Adipocyte (in vitro differentiated cells): ENCODE measurements at regions not wholly inside any gene's neighbourhood (a gene's known extent, or its start where the extent isn't known, plus 50 kb on each side); places are given as distances from the start of the nearest gene placed in this dataset.
A peak's percentile ranks its signal among the peaks of the same experiment; 100 is the strongest.

Source experiments
- DNase-seq: peaks from one replicate; pipeline ENCODE4 v3.0.0-alpha.2; 2015; ENCODE audit warnings: low read depth
- H3K27me3 ChIP-seq: replicated peaks from 2 replicates; pipeline ENCODE4 v1.7.0; 2013; ENCODE audit warnings: mild to moderate bottlenecking, low read length, moderate library complexity; ENCODE audit not compliant: control insufficient read depth, insufficient read depth
- H3K36me3 ChIP-seq: 2 replicates; pipeline ENCODE4 v1.7.0; 2013; ENCODE audit warnings: low read length, mild to moderate bottlenecking, moderate library complexity; ENCODE audit not compliant: control insufficient read depth, insufficient read depth, severe bottlenecking
- H3K4me1 ChIP-seq: 2 replicates; pipeline ENCODE4 v1.7.0; 2013; ENCODE audit warnings: mild to moderate bottlenecking, low read length, moderate library complexity; ENCODE audit not compliant: control insufficient read depth, insufficient read depth
- H3K4me3 ChIP-seq: 2 replicates; pipeline ENCODE4 v1.7.0; 2013; ENCODE audit warnings: mild to moderate bottlenecking, low read length, moderate library complexity
- H3K9ac ChIP-seq: 2 replicates; pipeline ENCODE4 v1.7.0; 2013; ENCODE audit warnings: mild to moderate bottlenecking, low read length, moderate library complexity
- H3K9me3 ChIP-seq: 2 replicates; pipeline ENCODE4 v1.7.0; 2013; ENCODE audit warnings: mild to moderate bottlenecking, low read length, moderate library complexity; ENCODE audit not compliant: control insufficient read depth

GRCh38 chr5:116377276-116378006, 197.2 kb downstream of the SEMA6A start:
- H3K27me3 ChIP-seq: no peaks in the 10 kb centered on the region
- H3K4me1 ChIP-seq: no peaks in the 10 kb centered on the region

GRCh38 chr5:116375926-116376325, 198.7 kb downstream of the SEMA6A start:
- no peak overlapping the region for H3K4me3 ChIP-seq
- no peaks in the 10 kb centered on the region for H3K9me3 ChIP-seq
- H3K4me1 ChIP-seq: no peaks in the 10 kb centered on the region
- H3K9ac ChIP-seq: no peak overlapping the region
- DNase-seq: no peak
- H3K27me3 ChIP-seq: no peaks in the 10 kb centered on the region
- H3K36me3 ChIP-seq: no peaks in the 10 kb centered on the region

More at GRCh38 chr5:116377276-116378006, 197.2 kb downstream of the SEMA6A start:
- no peaks in the 10 kb centered on the region for H3K9me3 ChIP-seq
- no peak overlapping the region for H3K9ac ChIP-seq
- no peak overlapping the region for H3K4me3 ChIP-seq
- H3K36me3 ChIP-seq: no peaks in the 10 kb centered on the region
- DNase-seq: no peak

- no peak for DNase-seq
- Histone ChIP-seq H3K9ac (no peak overlapping the region), H3K4me1 (no peaks in the 10 kb centered on the region), H3K36me3 (no peaks in the 10 kb centered on the region), H3K27me3 (no peaks in the 10 kb centered on the region), H3K9me3 (no peaks in the 10 kb centered on the region), H3K4me3 (no peak overlapping the region)
These were observed 200.2 kb downstream of the SEMA6A start for GRCh38 chr5:116374434-116374852.

- Histone ChIP-seq H3K9me3 (no peaks in the 10 kb centered on the region), H3K4me1 (no peaks in the 10 kb centered on the region), H3K27me3 (no peaks in the 10 kb centered on the region), H3K4me3 (no peak overlapping the region), H3K36me3 (no peaks in the 10 kb centered on the region), H3K9ac (no peak overlapping the region)
- no peak for DNase-seq
These were observed 201.6 kb downstream of the SEMA6A start for GRCh38 chr5:116372931-116373597.

- Histone ChIP-seq H3K4me3 (no peak overlapping the region), H3K9me3 (no peaks in the 10 kb centered on the region)
- no peak for DNase-seq
These were observed 202.7 kb downstream of the SEMA6A start for GRCh38 chr5:116371935-116372334.

GRCh38 chr5:116371431-116371830, 203.2 kb downstream of the SEMA6A start:
- H3K36me3 ChIP-seq: no peaks in the 10 kb centered on the region
- no peaks in the 10 kb centered on the region for H3K4me1 ChIP-seq
- DNase-seq: no peak
- no peak overlapping the region for H3K4me3 ChIP-seq
- H3K9me3 ChIP-seq: no peaks in the 10 kb centered on the region
- H3K9ac ChIP-seq: no peak overlapping the region
- no peaks in the 10 kb centered on the region for H3K27me3 ChIP-seq

More at GRCh38 chr5:116371935-116372334, 202.7 kb downstream of the SEMA6A start:
- no peaks in the 10 kb centered on the region for H3K4me1 ChIP-seq
- no peaks in the 10 kb centered on the region for H3K27me3 ChIP-seq
- no peak overlapping the region for H3K9ac ChIP-seq
- no peaks in the 10 kb centered on the region for H3K36me3 ChIP-seq

GRCh38 chr5:116370886-116371285, 203.7 kb downstream of the SEMA6A start:
- H3K27me3 ChIP-seq: no peaks in the 10 kb centered on the region
- H3K4me3 ChIP-seq: no peak overlapping the region
- H3K4me1 ChIP-seq: no peaks in the 10 kb centered on the region
- no peaks in the 10 kb centered on the region for H3K36me3 ChIP-seq
- peak; percentile 12 for DNase-seq
- H3K9me3 ChIP-seq: no peaks in the 10 kb centered on the region
- no peak overlapping the region for H3K9ac ChIP-seq

GRCh38 chr5:116370149-116370548, 204.5 kb downstream of the SEMA6A start:
- DNase-seq: no peak
- Histone ChIP-seq H3K9me3 (no peaks in the 10 kb centered on the region), H3K9ac (no peak overlapping the region), H3K4me1 (no peaks in the 10 kb centered on the region), H3K4me3 (no peak overlapping the region), H3K27me3 (no peaks in the 10 kb centered on the region), H3K36me3 (no peaks in the 10 kb centered on the region)

GRCh38 chr5:116365006-116365496, 209.6 kb downstream of the SEMA6A start:
- Histone ChIP-seq H3K9ac (no peak overlapping the region), H3K36me3 (no peaks in the 10 kb centered on the region), H3K9me3 (no peaks in the 10 kb centered on the region), H3K4me3 (no peak overlapping the region), H3K4me1 (no peaks in the 10 kb centered on the region), H3K27me3 (no peaks in the 10 kb centered on the region)
- DNase-seq: no peak

- H3K9me3 ChIP-seq: no peaks in the 10 kb centered on the region
- H3K4me1 ChIP-seq: no peaks in the 10 kb centered on the region
- DNase-seq: no peak
These were observed 210.8 kb downstream of the SEMA6A start for GRCh38 chr5:116363780-116364179.

GRCh38 chr5:116361979-116362577, 212.5 kb downstream of the SEMA6A start:
- H3K27me3 ChIP-seq: no peaks in the 10 kb centered on the region
- no peaks in the 10 kb centered on the region for H3K4me1 ChIP-seq
- no peaks in the 10 kb centered on the region for H3K9me3 ChIP-seq
- no peaks in the 10 kb centered on the region for H3K36me3 ChIP-seq
- H3K4me3 ChIP-seq: peak overlapping the region; percentile 70
- DNase-seq: no peak
- no peak overlapping the region for H3K9ac ChIP-seq

More at GRCh38 chr5:116363780-116364179, 210.8 kb downstream of the SEMA6A start:
- H3K4me3 ChIP-seq: no peak overlapping the region
- no peaks in the 10 kb centered on the region for H3K36me3 ChIP-seq
- no peaks in the 10 kb centered on the region for H3K27me3 ChIP-seq
- H3K9ac ChIP-seq: no peak overlapping the region
